ENCODE measurements at regions not wholly inside any gene's neighbourhood (a gene's known extent, or its start where the extent isn't known, plus 50 kb on each side); places are given as distances from the start of the nearest gene placed in this dataset.

DNA sequence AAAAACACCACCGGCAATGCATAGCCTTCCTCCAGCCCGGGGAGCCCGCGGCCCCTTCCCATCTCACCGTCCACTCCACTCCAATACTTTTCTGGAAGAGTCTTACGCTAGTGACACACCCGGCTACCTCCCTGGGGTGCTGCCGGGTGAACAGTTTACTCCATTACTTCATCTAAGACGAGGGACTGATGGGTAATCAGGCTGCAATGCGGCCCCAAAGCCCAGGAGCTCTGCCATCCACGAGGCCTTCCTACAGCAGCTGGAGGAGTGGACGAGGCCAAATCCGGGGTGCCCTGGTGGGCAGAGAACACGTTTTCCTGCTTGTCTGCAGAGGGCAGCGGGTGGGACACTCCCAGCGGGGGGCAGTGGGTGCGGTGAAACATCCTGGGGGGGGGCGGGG lies 356.2 kb upstream of the SHH start (continued):
- TF ChIP-seq, protein P1, sequence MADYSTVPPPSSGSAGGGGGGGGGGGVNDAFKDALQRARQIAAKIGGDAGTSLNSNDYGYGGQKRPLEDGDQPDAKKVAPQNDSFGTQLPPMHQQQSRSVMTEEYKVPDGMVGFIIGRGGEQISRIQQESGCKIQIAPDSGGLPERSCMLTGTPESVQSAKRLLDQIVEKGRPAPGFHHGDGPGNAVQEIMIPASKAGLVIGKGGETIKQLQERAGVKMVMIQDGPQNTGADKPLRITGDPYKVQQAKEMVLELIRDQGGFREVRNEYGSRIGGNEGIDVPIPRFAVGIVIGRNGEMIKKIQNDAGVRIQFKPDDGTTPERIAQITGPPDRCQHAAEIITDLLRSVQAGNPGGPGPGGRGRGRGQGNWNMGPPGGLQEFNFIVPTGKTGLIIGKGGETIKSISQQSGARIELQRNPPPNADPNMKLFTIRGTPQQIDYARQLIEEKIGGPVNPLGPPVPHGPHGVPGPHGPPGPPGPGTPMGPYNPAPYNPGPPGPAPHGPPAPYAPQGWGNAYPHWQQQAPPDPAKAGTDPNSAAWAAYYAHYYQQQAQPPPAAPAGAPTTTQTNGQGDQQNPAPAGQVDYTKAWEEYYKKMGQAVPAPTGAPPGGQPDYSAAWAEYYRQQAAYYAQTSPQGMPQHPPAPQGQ (CRISPR knock-in tag; IDR thresholded peaks at IDR 0.05; ENCODE audit: borderline replicate concordance), result no peak
- TF ChIP-seq, protein P2, sequence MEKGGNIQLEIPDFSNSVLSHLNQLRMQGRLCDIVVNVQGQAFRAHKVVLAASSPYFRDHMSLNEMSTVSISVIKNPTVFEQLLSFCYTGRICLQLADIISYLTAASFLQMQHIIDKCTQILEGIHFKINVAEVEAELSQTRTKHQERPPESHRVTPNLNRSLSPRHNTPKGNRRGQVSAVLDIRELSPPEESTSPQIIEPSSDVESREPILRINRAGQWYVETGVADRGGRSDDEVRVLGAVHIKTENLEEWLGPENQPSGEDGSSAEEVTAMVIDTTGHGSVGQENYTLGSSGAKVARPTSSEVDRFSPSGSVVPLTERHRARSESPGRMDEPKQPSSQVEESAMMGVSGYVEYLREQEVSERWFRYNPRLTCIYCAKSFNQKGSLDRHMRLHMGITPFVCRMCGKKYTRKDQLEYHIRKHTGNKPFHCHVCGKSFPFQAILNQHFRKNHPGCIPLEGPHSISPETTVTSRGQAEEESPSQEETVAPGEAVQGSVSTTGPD (CRISPR knock-in tag; IDR thresholded peaks at IDR 0.05), result no peak
- TF ChIP-seq CCAR2 (optimal IDR thresholded peaks at IDR 0.05; ENCODE audit: low read depth, low read length), result no peak

DNA sequence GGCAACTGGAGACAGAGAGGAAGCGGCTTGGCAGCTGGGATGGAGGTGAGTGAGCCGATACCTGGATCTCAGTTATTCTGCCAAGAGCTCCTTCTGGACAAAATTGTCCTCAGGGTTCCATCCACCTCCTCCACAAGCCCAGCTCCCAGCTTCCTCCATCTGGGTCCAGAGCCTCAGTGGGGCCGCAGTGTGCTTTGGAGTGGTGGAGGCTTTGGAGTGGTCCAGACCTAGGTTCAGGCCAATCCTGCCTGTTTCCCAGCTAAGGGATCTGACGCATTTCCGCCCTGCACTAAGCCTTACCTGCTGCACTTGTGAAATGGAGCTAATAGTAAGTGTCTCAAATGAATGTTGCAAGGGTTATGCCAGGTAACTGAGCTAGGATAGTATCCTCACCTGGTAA lies 355.7 kb upstream of the SHH start:
- H3K27ac ChIP-seq (ENCODE audit: extremely low read length, insufficient read depth, low read length), result no peak overlapping the region
- in situ Hi-C loops (cut with HindIII; ENCODE audit: extremely low pct_ligation_motif_present, low pct_unique_long_range_greater_than_20kb) (no loop called here), intact Hi-C loops (cut with micrococcal nuclease; ENCODE audit: unreplicated experiment) (no loop called here)
- no peak overlapping the region for H3K4me2 ChIP-seq (ENCODE audit: low read depth, low read length)
- no peak overlapping the region for H2AFZ ChIP-seq (ENCODE audit: low read length)
- no peaks in the 10 kb centered on the region for H3K79me2 ChIP-seq (ENCODE audit: insufficient read depth, low read length)
- ATAC-seq (no peak), FAIRE-seq (no peak), DNase-seq (ENCODE audit: low spot score) (no peak)
- no CpG with 5 or more reads among the region's 5 CpGs for WGBS (ENCODE audit: low lambda C conversion rate)
- H3K27me3 ChIP-seq (ENCODE audit: control insufficient read depth in 1 of 2, insufficient read depth in 2 of 2, low read length in 2 of 2), result peaks cover 3 to 11% of the 10 kb centered on the region in 2 experiments; a peak in 2 of 5 replicates
- POLR2A ChIA-PET, result no interaction called here
- CTCF ChIA-PET (ENCODE audit: low intra/inter-chr PET ratio, low total read pairs), result no interaction called here
- no peaks in the 10 kb centered on the region for H4K20me1 ChIP-seq (ENCODE audit: insufficient read depth, low read length)
- H3K4me1 ChIP-seq (ENCODE audit: insufficient read depth, low read length), result no peaks in the 10 kb centered on the region
- H3K4me3 ChIP-seq (replicated peaks in 1 of 3; ENCODE audit: insufficient read depth in 1 of 3, low read depth in 2 of 3, low read length in 3 of 3), result no peak overlapping the region
- no TSS peak for BruUV-seq (replicated peaks)
- H3K9ac ChIP-seq (ENCODE audit: insufficient read depth, low read depth, low read length), result no peak overlapping the region
- H3K9me3 ChIP-seq (ENCODE audit: low read length), result no peaks in the 10 kb centered on the region
- H3K36me3 ChIP-seq (replicated peaks in 1 of 2; ENCODE audit: control insufficient read depth in 1 of 2, insufficient read depth in 2 of 2, low read length in 2 of 2), result no peaks in the 10 kb centered on the region
- no peak for TF ChIP-seq PAWR (CRISPR knock-in tag; IDR thresholded peaks at IDR 0.05; ENCODE audit: borderline replicate concordance)
- TF ChIP-seq, protein P3, sequence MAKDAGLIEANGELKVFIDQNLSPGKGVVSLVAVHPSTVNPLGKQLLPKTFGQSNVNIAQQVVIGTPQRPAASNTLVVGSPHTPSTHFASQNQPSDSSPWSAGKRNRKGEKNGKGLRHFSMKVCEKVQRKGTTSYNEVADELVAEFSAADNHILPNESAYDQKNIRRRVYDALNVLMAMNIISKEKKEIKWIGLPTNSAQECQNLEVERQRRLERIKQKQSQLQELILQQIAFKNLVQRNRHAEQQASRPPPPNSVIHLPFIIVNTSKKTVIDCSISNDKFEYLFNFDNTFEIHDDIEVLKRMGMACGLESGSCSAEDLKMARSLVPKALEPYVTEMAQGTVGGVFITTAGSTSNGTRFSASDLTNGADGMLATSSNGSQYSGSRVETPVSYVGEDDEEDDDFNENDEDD (CRISPR knock-in tag; IDR thresholded peaks at IDR 0.05; ENCODE audit: borderline replicate concordance), result no peak
- no peak for TF ChIP-seq MAFK (conservative IDR thresholded peaks at IDR 0.05 in 1 of 2, IDR thresholded peaks at IDR 0.05 in 1 of 2; ENCODE audit: low read length in 2 of 2)
- no peak for TF ChIP-seq POLR2AphosphoS5 (IDR thresholded peaks at IDR 0.05; ENCODE audit: low read depth, low read length)
- no peak for TF ChIP-seq MAFF (IDR thresholded peaks at IDR 0.05; ENCODE audit: low read depth, low read length)
- TF ChIP-seq KLF13 (CRISPR knock-in tag; IDR thresholded peaks at IDR 0.05), result no peak
- TF ChIP-seq ETV5 (CRISPR knock-in tag; IDR thresholded peaks at IDR 0.05; ENCODE audit: borderline replicate concordance), result no peak
- TF ChIP-seq ZSCAN30 (CRISPR knock-in tag; IDR thresholded peaks at IDR 0.05), result no peak
- no peak for TF ChIP-seq ZNF383 (CRISPR knock-in tag; IDR thresholded peaks at IDR 0.05; ENCODE audit: borderline replicate concordance)
- TF ChIP-seq ZNF44 (CRISPR knock-in tag; IDR thresholded peaks at IDR 0.05), result no peak
- TF ChIP-seq PRPF4 (IDR thresholded peaks at IDR 0.05; ENCODE audit: low read depth, low read length, poor library complexity, severe bottlenecking), result no peak
- no peak for TF ChIP-seq NFKBIZ (CRISPR knock-in tag; IDR thresholded peaks at IDR 0.05)

All from HepG2 (cell line).